Right hindlimb (tissue), 1 donor: ENCODE measurements at regions not wholly inside any gene's neighbourhood (a gene's known extent, or its start where the extent isn't known, plus 50 kb on each side); places are given as distances from the start of the nearest gene placed in this dataset.
"Not testable (repeated sequence)": the region's sequence is repeated elsewhere in the genome, so short reads cannot be mapped to it uniquely, and the experiment has no call there.

Experiments used
- DNase-seq: peaks from one replicate; pipeline ENCODE4 v3.0.0-alpha.2; 2018

- no peak for DNase-seq
These were observed 308.8 kb upstream of the TECRL start for GRCh38 chr4:64718091-64718490.

- DNase-seq = no peak
These were observed 306.5 kb upstream of the TECRL start for GRCh38 chr4:64715741-64716140.

GRCh38 chr4:64713256-64713840, 304.1 kb upstream of the TECRL start:
- DNase-seq = no peak

GRCh38 chr4:64712590-64712989, 303.3 kb upstream of the TECRL start:
- DNase-seq = no peak

GRCh38 chr4:64705989-64706388, 296.7 kb upstream of the TECRL start:
- no peak for DNase-seq

- DNase-seq = no peak
These were observed 288.9 kb upstream of the TECRL start for GRCh38 chr4:64698171-64698570.

GRCh38 chr4:64682946-64683345, 273.7 kb upstream of the TECRL start:
- DNase-seq = no peak

- DNase-seq = no peak
These were observed 273.2 kb upstream of the TECRL start for GRCh38 chr4:64682481-64682880.

GRCh38 chr4:64673121-64673520, 263.9 kb upstream of the TECRL start:
- DNase-seq = not testable (repeated sequence)

- DNase-seq = no peak
These were observed 261.4 kb upstream of the TECRL start for GRCh38 chr4:64670647-64671046.

- no peak for DNase-seq
These were observed 234.6 kb upstream of the TECRL start for GRCh38 chr4:64643841-64644240.

- DNase-seq = no peak
These were observed 233.7 kb upstream of the TECRL start for GRCh38 chr4:64642936-64643335.

- not testable (repeated sequence) for DNase-seq
These were observed 231.2 kb upstream of the TECRL start for GRCh38 chr4:64640402-64640801.

- DNase-seq = no peak
These were observed 216.2 kb upstream of the TECRL start for GRCh38 chr4:64625438-64625837.

GRCh38 chr4:64617800-64618199, 208.6 kb upstream of the TECRL start:
- no peak for DNase-seq

- no peak for DNase-seq
These were observed 205.0 kb upstream of the TECRL start for GRCh38 chr4:64614276-64614675.

GRCh38 chr4:64613046-64613445, 203.8 kb upstream of the TECRL start:
- DNase-seq = no peak

GRCh38 chr4:64598066-64598465, 188.8 kb upstream of the TECRL start:
- no peak for DNase-seq

GRCh38 chr4:64594723-64595122, 185.5 kb upstream of the TECRL start:
- DNase-seq = no peak

- DNase-seq = no peak
These were observed 179.3 kb upstream of the TECRL start for GRCh38 chr4:64588507-64588906.

GRCh38 chr4:64584981-64585557, 175.8 kb upstream of the TECRL start:
- no peak for DNase-seq

- DNase-seq = no peak
These were observed 174.9 kb upstream of the TECRL start for GRCh38 chr4:64584125-64584524.

- no peak for DNase-seq
These were observed 173.2 kb upstream of the TECRL start for GRCh38 chr4:64582492-64582891.

GRCh38 chr4:64581422-64581821, 172.2 kb upstream of the TECRL start:
- DNase-seq = no peak

GRCh38 chr4:64564126-64564525, 154.9 kb upstream of the TECRL start:
- no peak for DNase-seq
